HG02798 (cell line): ENCODE measurements at regions not wholly inside any gene's neighbourhood (a gene's known extent, or its start where the extent isn't known, plus 50 kb on each side); places are given as distances from the start of the nearest gene placed in this dataset.
"Not testable (repeated sequence)": the region's sequence is repeated elsewhere in the genome, so short reads cannot be mapped to it uniquely, and the experiment has no call there.

ENCODE experiments used
- ATAC-seq: cut with Tn5 transposase; IDR thresholded peaks from one replicate; pipeline ENCODE4 v1.9.1; 2021; ENCODE audit warnings: mild to moderate bottlenecking; ENCODE audit not compliant: unreplicated experiment, poor library complexity

GRCh38 chr7:26424319-26424718, 132.7 kb downstream of the SNX10 start:
- ATAC-seq = not testable (repeated sequence)

- no peak for ATAC-seq
Measured at GRCh38 chr7:26425655-26426054, 134.0 kb downstream of the SNX10 start.

- no peak for ATAC-seq
Measured at GRCh38 chr7:26426096-26426495, 134.4 kb downstream of the SNX10 start.

GRCh38 chr7:26428571-26428970, 136.9 kb downstream of the SNX10 start:
- ATAC-seq = no peak

- ATAC-seq = no peak
Measured at GRCh38 chr7:26429168-26429567, 137.5 kb downstream of the SNX10 start.

GRCh38 chr7:26434974-26435373, 143.3 kb downstream of the SNX10 start:
- ATAC-seq = no peak

- no peak for ATAC-seq
Measured at GRCh38 chr7:26437003-26437532, 145.4 kb downstream of the SNX10 start.

- no peak for ATAC-seq
Measured at GRCh38 chr7:26438078-26438477, 146.4 kb downstream of the SNX10 start.

- ATAC-seq = no peak
Measured at GRCh38 chr7:26439521-26440232, 148.0 kb downstream of the SNX10 start.

- ATAC-seq = no peak
Measured at GRCh38 chr7:26440233-26441001, 148.8 kb downstream of the SNX10 start.

GRCh38 chr7:26441002-26441521, 149.4 kb downstream of the SNX10 start:
- no peak for ATAC-seq

GRCh38 chr7:26441611-26442277, 150.1 kb downstream of the SNX10 start:
- no peak for ATAC-seq

GRCh38 chr7:26443006-26443405, 151.3 kb downstream of the SNX10 start:
- no peak for ATAC-seq

GRCh38 chr7:26443751-26444150, 152.1 kb downstream of the SNX10 start:
- ATAC-seq = no peak

GRCh38 chr7:26444555-26444954, 152.9 kb downstream of the SNX10 start:
- ATAC-seq = no peak

- no peak for ATAC-seq
Measured at GRCh38 chr7:26447116-26447515, 155.5 kb downstream of the SNX10 start.

GRCh38 chr7:26449175-26450165, 157.8 kb downstream of the SNX10 start:
- ATAC-seq = no peak

GRCh38 chr7:26451997-26452396, 160.3 kb downstream of the SNX10 start:
- ATAC-seq = no peak

- ATAC-seq = no peak
Measured at GRCh38 chr7:26454180-26454579, 162.5 kb downstream of the SNX10 start.
